Heart left ventricle (tissue), 13 donors: ENCODE measurements at regions not wholly inside any gene's neighbourhood (a gene's known extent, or its start where the extent isn't known, plus 50 kb on each side); places are given as distances from the start of the nearest gene placed in this dataset.

Source experiments
- CTCF ChIP-seq, 12 donors: fragments of 200-600 bp; sonication (generic) in 4 of 12; IDR thresholded peaks; one replicate each; pipeline versions ENCODE4 v1.5.0 to v1.8.0; 2018 to 2022; ENCODE audit warnings: antibody characterized with exemption in 12 of 12, mild to moderate bottlenecking in 5 of 12
- POLR2A ChIP-seq, 2 donors: fragments of 450-650 bp; IDR thresholded peaks; one replicate each; pipeline ENCODE4 v1.6.1; 2017; ENCODE audit warnings: antibody characterized with exemption in 2 of 2, mild to moderate bottlenecking in 2 of 2, moderate library complexity in 2 of 2
- donor health status: ischemic (EF 13 %, LVEDD 7.1; RV severe dilation, severe dysfunction).
- donor health status: DM: no; HTN: yes; CAD: no.
- donor health status: DM: no; HTN: no; CAD: no.
- donor health status: ischemic (EF 25% LVEDD 6.9; RV normal size, moderate dysfunction).
- donor health status: ischemic (EF 25% LVEDD 5.7; RV mildly dilated, moderate dysfunction).
- donor health status: ischemic (EF 35%, LVEDD 5.7; RV mildly dilated, moderate dysfunction).
- donor health status: nonischemic (EF 11% LVEDD 7.7; RV severe dilation, severe dysfunction).
- donor health status: DM: yes; HTN: yes; CAD: no.
- donor health status: PGD.
- donor health status: ischemic (EF 29% LVEDD 5.4; RV normal size, mild dysfunction).
- donor health status: nonischemic (EF 23%, LVEDD 6.1; RV moderate dilation, normal function).

GRCh38 chr1:189216886-189217285, 1260.8 kb downstream of the BRINP3 start:
- TF ChIP-seq CTCF (IDR thresholded peaks at IDR 0.05) (no peak), POLR2A (IDR thresholded peaks at IDR 0.05) (no peak)
